Heart right ventricle (tissue), 16 donors: ENCODE measurements at regions not wholly inside any gene's neighbourhood (a gene's known extent, or its start where the extent isn't known, plus 50 kb on each side); places are given as distances from the start of the nearest gene placed in this dataset.

Experiments
- ATAC-seq, 8 donors: fragments of 200-7000 bp; cut with Tn5 transposase; one replicate each; pipeline ENCODE4 v1.9.1; 2020; ENCODE audit warnings: mild to moderate bottlenecking in 8 of 8, moderate library complexity in 8 of 8, moderate number of reproducible peaks in 1 of 8
- DNase-seq, 2 donors: peaks; one replicate each; pipeline ENCODE4 v3.0.0-alpha.2; 2020
- H3K27ac ChIP-seq, 10 donors: fragments of 200-600 bp; sonication (generic) in 2 of 10; one replicate each; pipeline versions ENCODE4 v1.5.0 to v1.8.0; 2020 to 2022; ENCODE audit warnings: mild to moderate bottlenecking in 3 of 10
- H3K27me3 ChIP-seq, 7 donors: fragments of 200-600 bp; one replicate each; pipeline ENCODE4 v1.8.0; 2021 to 2022; ENCODE audit warnings: mild to moderate bottlenecking in 2 of 7
- H3K36me3 ChIP-seq, 9 donors: fragments of 200-600 bp; sonication (generic) in 1 of 9; one replicate each; pipeline versions ENCODE4 v1.5.0 to v1.8.0; 2020 to 2022; ENCODE audit warnings: mild to moderate bottlenecking in 2 of 9
- H3K4me1 ChIP-seq, 9 donors: fragments of 200-600 bp; sonication (generic) in 1 of 9; one replicate each; pipeline versions ENCODE4 v1.5.0 to v1.8.0; 2020 to 2022; ENCODE audit warnings: mild to moderate bottlenecking in 4 of 9
- H3K4me3 ChIP-seq, 10 donors: fragments of 200-600 bp; sonication (generic) in 2 of 10; one replicate each; pipeline versions ENCODE4 v1.5.0 to v1.8.0; 2020 to 2022; ENCODE audit warnings: mild to moderate bottlenecking in 7 of 10, moderate library complexity in 2 of 10
- H3K9me3 ChIP-seq, 11 donors: fragments of 200-600 bp in 10 of 11; sonication (generic) in 2 of 11; one replicate each; pipeline versions ENCODE4 v1.5.0 to v1.8.0; 2013 to 2022; ENCODE audit warnings: mild to moderate bottlenecking in 2 of 11, control low read depth in 1 of 11, moderate library complexity in 1 of 11
- WGBS, 2 donors: extraction: QIAGEN DNeasy Blood & Tissue Kit; methylation state at CpG; one replicate each; pipeline ENCODE4 v1.1.7; 2013; ENCODE audit warnings: inconsistent platforms in 1 of 2; 5-methylcytosine and 5-hydroxymethylcytosine counted together
- intact Hi-C, 10 donors: fragments of 100-400 bp; cut with DNase I; formaldehyde crosslinking; loops; one replicate each; pipeline versions ENCODE4 v1.11.1 to v1.14.2; 2022
- TF ChIP-seq, protein P1 (sequence below), 9 donors: fragments of 200-600 bp; sonication (generic) in 2 of 9; IDR thresholded peaks; one replicate each; pipeline versions ENCODE4 v1.5.0 to v1.8.0; 2021 to 2022; ENCODE audit warnings: antibody characterized with exemption in 9 of 9, mild to moderate bottlenecking in 5 of 9, moderate library complexity in 1 of 9
- donor health status: Arrhythmogenic right ventricular cardiomyopathy.
- donor health status: ischemic (EF 13 %, LVEDD 7.1; RV severe dilation, severe dysfunction).
- donor health status: healthy with polysubstance abuse.
- donor health status: DM: no; HTN: yes; CAD: no.
- donor health status: DM: no; HTN: no; CAD: no.
- donor health status: ischemic (EF 25% LVEDD 6.9; RV normal size, moderate dysfunction).
- donor health status: ischemic (EF 25% LVEDD 5.7; RV mildly dilated, moderate dysfunction).
- donor health status: healthy.
- donor health status: DM: yes; HTN: yes; CAD: no.
- donor health status: Ischemic cardiomyopathy.
- donor health status: ischemic (EF 35%, LVEDD 5.7; RV mildly dilated, moderate dysfunction).
- donor health status: nonischemic (EF 11% LVEDD 7.7; RV severe dilation, severe dysfunction).
- donor health status: DM: yes; HTN: yes; CAD: no.
- donor health status: PGD.
- donor health status: ischemic (EF 29% LVEDD 5.4; RV normal size, mild dysfunction).
- donor health status: nonischemic (EF 23%, LVEDD 6.1; RV moderate dilation, normal function).

DNA sequence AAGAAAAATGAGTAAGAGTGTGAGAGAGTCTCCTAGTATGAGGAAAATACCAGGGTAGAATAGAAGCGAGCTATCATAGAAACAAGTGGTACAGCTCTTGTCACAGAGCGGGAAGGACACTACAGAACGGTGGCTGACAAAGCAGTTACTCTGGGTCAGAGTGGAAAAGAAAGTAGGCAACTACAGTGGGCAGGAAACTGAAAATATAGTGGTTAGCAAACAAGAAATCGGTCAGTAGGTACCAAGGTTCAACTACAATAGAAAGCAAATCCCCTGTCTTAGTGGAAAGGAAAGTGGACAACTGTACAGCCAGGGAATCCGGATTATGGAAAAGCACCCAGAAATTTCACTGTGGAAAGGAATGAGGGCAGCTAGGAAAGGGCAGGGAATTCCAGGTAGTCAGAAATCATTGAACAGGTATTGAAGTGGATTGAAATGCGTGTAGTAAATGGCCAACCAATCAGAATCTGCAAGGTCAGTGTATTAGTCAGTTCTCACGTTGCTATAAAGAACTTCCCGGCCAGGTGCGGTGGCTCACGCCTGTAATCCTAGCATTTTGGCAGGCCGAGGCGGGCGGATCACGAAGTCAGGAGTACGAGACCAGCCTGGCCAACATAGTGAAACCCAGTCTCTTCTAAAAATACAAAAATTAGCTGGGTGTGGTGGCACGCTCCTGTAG, 219.6 kb upstream of the DIAPH2 start:
- peaks cover 0 to 15% (median 0%) of the 10 kb centered on the region in 7 donors for H3K27me3 ChIP-seq
- TF ChIP-seq, protein P1, sequence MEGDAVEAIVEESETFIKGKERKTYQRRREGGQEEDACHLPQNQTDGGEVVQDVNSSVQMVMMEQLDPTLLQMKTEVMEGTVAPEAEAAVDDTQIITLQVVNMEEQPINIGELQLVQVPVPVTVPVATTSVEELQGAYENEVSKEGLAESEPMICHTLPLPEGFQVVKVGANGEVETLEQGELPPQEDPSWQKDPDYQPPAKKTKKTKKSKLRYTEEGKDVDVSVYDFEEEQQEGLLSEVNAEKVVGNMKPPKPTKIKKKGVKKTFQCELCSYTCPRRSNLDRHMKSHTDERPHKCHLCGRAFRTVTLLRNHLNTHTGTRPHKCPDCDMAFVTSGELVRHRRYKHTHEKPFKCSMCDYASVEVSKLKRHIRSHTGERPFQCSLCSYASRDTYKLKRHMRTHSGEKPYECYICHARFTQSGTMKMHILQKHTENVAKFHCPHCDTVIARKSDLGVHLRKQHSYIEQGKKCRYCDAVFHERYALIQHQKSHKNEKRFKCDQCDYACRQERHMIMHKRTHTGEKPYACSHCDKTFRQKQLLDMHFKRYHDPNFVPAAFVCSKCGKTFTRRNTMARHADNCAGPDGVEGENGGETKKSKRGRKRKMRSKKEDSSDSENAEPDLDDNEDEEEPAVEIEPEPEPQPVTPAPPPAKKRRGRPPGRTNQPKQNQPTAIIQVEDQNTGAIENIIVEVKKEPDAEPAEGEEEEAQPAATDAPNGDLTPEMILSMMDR (IDR thresholded peaks at IDR 0.05), result no peak
- ATAC-seq (no peak), DNase-seq (no peak)
- H3K4me3 ChIP-seq, result no peak overlapping the region
- no peak overlapping the region for H3K27ac ChIP-seq
- no peaks in the 10 kb centered on the region for H3K36me3 ChIP-seq
- intact Hi-C loops, result loop anchor here in 1 of 10 donors (10.0 kb wide), 1 partner anchor 60 kb away; no protein-coding TSS in a partner anchor
- 92 to 95% methylated on average over 14 to 15 of the region's 16 CpGs for WGBS, 2 donors
- no peaks in the 10 kb centered on the region for H3K4me1 ChIP-seq
- no peaks in the 10 kb centered on the region for H3K9me3 ChIP-seq

DNA sequence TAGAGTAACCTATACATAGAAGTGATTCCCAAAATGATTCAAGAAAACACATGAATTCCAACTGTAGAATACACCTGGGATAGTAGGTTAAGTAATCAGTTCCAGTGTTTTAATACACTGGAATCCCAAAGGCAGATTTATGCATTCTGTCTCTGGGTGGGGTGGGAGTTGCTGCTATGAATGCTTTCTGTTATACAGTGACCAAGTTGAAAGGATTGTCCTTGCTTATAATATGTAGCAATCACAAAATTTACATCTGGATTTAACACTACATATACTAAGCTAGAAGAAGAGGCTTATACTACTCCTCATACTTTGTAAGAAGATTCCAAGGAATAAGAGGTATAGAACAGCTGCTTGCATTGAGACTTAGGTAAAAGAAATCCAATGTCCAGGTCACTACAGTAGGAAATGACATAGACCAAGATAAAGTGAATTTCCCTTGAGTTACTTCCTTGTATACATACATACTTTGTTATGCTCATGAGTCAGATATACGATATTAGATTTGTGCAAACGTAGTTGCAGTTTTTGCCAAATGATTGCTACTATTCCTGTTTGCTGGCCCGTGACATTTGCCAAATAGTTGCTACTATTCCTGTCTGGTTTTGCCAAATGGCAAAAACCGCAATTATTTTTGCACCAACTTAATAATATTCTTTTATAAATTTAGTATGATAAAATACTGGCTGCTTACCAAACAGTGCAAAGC, 210.5 kb upstream of the DIAPH2 start:
- H3K27ac ChIP-seq, result no peak overlapping the region
- no peak overlapping the region for H3K4me3 ChIP-seq
- no peak for DNase-seq
- TF ChIP-seq, protein P1 (IDR thresholded peaks at IDR 0.05), result no peak
- peaks cover 0 to 4% (median 0%) of the 10 kb centered on the region in 7 donors for H3K27me3 ChIP-seq
- intact Hi-C loops, result no loop called here
- H3K9me3 ChIP-seq, result no peaks in the 10 kb centered on the region
- 59 to 73% methylated on average over 4 of the region's 4 CpGs for WGBS, 2 donors
- ATAC-seq, result no peak
- H3K36me3 ChIP-seq, result no peaks in the 10 kb centered on the region
- H3K4me1 ChIP-seq, result no peaks in the 10 kb centered on the region

DNA sequence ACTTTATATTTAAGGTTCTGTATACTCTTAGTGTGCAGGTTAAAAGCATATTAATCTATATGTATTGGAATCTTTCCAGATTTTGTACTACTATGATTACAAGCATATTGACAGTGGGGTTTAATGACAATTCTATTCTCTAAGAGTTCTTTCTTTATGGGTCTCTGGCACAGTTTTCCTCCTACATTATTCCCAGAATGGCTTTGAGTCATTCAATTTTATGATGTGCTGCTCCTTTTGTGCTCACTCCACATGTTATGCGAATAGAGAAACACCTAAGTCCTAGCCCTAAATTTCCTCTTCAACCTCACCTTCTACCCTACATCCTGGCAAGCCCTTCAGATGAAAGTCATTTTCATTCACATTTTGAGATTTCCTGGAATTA, 209.9 kb upstream of the DIAPH2 start:
- TF ChIP-seq, protein P1 (IDR thresholded peaks at IDR 0.05), result no peak
- Histone ChIP-seq H3K27me3 (peaks cover 0 to 4% (median 0%) of the 10 kb centered on the region in 7 donors), H3K4me3 (no peak overlapping the region), H3K9me3 (no peaks in the 10 kb centered on the region), H3K27ac (no peak overlapping the region), H3K4me1 (no peaks in the 10 kb centered on the region), H3K36me3 (no peaks in the 10 kb centered on the region)
- WGBS, 2 donors, result 90 to 100% methylated on average over 1 of the region's 1 CpG
- intact Hi-C loops, result no loop called here
- DNase-seq (no peak), ATAC-seq (no peak)

- ATAC-seq, result no peak
- TF ChIP-seq, protein P1 (IDR thresholded peaks at IDR 0.05), result no peak
- no peak for DNase-seq
- Histone ChIP-seq H3K4me1 (no peaks in the 10 kb centered on the region), H3K27ac (no peak overlapping the region), H3K4me3 (no peak overlapping the region), H3K9me3 (no peaks in the 10 kb centered on the region), H3K36me3 (no peaks in the 10 kb centered on the region), H3K27me3 (peaks cover 0 to 4% (median 0%) of the 10 kb centered on the region in 7 donors)
- 49 to 51% methylated on average over 5 of the region's 5 CpGs for WGBS, 2 donors
- intact Hi-C loops, result no loop called here
Measured at GRCh38 chrX:96480081-96480480, 204.6 kb upstream of the DIAPH2 start.
